ENCODE measurements at regions not wholly inside any gene's neighbourhood (a gene's known extent, or its start where the extent isn't known, plus 50 kb on each side); places are given as distances from the start of the nearest gene placed in this dataset.

DNA sequence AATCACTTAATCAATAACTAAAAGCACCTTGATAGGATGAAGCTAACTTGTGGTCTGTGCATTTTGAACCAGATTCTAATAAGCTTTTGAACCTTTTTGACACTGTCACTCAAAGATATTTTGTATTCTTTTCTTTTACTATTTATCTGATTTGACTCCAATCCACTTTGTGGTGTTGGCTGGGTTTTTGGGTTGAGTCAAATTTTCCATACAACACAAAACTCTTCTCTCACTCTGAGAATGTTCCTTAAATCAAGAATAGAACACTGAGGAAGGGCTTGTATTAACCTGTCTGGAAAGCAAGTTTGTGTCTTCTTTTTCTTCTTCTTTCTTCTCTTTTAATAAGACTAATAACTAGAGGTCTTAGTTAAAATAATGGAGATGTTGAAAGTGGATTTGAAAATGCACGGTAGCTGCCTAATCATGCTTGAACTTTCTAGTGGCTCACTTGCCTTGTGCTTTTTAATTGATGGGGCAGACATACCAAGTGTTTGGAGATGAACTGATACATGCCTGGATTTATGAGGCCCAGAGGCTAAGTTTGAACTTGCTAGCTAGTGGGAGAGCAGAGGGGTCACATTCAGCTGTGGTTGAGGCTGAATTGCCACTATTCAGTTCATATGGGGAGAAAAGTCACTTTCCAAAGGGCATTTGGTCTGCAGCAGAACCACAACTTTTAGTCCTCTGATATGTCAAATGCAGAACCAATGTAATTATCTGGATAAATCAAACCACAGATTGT is 93.5 kb upstream of the PTHLH start:
- TF ChIP-seq CEBPB (IDR thresholded peaks at IDR 0.05; ENCODE audit: borderline replicate concordance, low read depth, low read length): no peak
- no peak for TF ChIP-seq SIN3B (IDR thresholded peaks at IDR 0.05; ENCODE audit: low read length)
- no peak for TF ChIP-seq TCF7L2 (IDR thresholded peaks at IDR 0.05; ENCODE audit: low read depth, low read length)
- no peak for TF ChIP-seq DPF2 (CRISPR knock-in tag; IDR thresholded peaks at IDR 0.05; ENCODE audit: borderline replicate concordance, low read depth)
- TF ChIP-seq PATZ1 (CRISPR knock-in tag; IDR thresholded peaks at IDR 0.05): no peak
- TF ChIP-seq SIN3A (IDR thresholded peaks at IDR 0.05; ENCODE audit: borderline replicate concordance, low read depth, low read length): no peak
- no peak for TF ChIP-seq SRSF9 (IDR thresholded peaks at IDR 0.05; ENCODE audit: borderline replicate concordance, insufficient read depth, low read depth, low read length, poor library complexity, severe bottlenecking)
- TF ChIP-seq, protein P1, sequence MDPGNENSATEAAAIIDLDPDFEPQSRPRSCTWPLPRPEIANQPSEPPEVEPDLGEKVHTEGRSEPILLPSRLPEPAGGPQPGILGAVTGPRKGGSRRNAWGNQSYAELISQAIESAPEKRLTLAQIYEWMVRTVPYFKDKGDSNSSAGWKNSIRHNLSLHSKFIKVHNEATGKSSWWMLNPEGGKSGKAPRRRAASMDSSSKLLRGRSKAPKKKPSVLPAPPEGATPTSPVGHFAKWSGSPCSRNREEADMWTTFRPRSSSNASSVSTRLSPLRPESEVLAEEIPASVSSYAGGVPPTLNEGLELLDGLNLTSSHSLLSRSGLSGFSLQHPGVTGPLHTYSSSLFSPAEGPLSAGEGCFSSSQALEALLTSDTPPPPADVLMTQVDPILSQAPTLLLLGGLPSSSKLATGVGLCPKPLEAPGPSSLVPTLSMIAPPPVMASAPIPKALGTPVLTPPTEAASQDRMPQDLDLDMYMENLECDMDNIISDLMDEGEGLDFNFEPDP (CRISPR knock-in tag; conservative IDR thresholded peaks at IDR 0.05): no peak
- no peak for TF ChIP-seq SAP130 (CRISPR knock-in tag; IDR thresholded peaks at IDR 0.05; ENCODE audit: low read depth)
- no peak for TF ChIP-seq JUND (CRISPR knock-in tag; IDR thresholded peaks at IDR 0.05)
- TF ChIP-seq FOSL1 (CRISPR knock-in tag; IDR thresholded peaks at IDR 0.05; ENCODE audit: borderline replicate concordance): no peak
